ENCODE measurements at regions not wholly inside any gene's neighbourhood (a gene's known extent, or its start where the extent isn't known, plus 50 kb on each side); places are given as distances from the start of the nearest gene placed in this dataset.

GRCh38 chr7:113246738-113247137 is 128.4 kb upstream of the SMIM30 start:
- TF ChIP-seq, protein P1, sequence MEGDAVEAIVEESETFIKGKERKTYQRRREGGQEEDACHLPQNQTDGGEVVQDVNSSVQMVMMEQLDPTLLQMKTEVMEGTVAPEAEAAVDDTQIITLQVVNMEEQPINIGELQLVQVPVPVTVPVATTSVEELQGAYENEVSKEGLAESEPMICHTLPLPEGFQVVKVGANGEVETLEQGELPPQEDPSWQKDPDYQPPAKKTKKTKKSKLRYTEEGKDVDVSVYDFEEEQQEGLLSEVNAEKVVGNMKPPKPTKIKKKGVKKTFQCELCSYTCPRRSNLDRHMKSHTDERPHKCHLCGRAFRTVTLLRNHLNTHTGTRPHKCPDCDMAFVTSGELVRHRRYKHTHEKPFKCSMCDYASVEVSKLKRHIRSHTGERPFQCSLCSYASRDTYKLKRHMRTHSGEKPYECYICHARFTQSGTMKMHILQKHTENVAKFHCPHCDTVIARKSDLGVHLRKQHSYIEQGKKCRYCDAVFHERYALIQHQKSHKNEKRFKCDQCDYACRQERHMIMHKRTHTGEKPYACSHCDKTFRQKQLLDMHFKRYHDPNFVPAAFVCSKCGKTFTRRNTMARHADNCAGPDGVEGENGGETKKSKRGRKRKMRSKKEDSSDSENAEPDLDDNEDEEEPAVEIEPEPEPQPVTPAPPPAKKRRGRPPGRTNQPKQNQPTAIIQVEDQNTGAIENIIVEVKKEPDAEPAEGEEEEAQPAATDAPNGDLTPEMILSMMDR (conservative IDR thresholded peaks at IDR 0.05): no peak
- no peak for TF ChIP-seq ZFX (IDR thresholded peaks at IDR 0.05)

Data from C4-2B (cell line).